Chondrocyte (in vitro differentiated cells): ENCODE measurements at regions not wholly inside any gene's neighbourhood (a gene's known extent, or its start where the extent isn't known, plus 50 kb on each side); places are given as distances from the start of the nearest gene placed in this dataset.

Experiments used
- DNase-seq: peaks from one replicate; pipeline ENCODE4 v3.0.0; 2021; ENCODE audit warnings: mixed read lengths, low spot score
- H3K27ac Mint-ChIP-seq: one replicate; pipeline ENCODE4 v1.8.0; 2021; ENCODE audit warnings: mild to moderate bottlenecking, moderate library complexity, mixed read lengths; ENCODE audit not compliant: unreplicated experiment
- H3K27me3 Mint-ChIP-seq: 2 replicates; pipeline ENCODE4 v1.8.0; 2021; ENCODE audit warnings: low read depth, mixed read lengths
- H3K36me3 Mint-ChIP-seq: 2 replicates; pipeline ENCODE4 v1.8.0; 2021; ENCODE audit warnings: low read depth, mixed read lengths
- H3K4me1 Mint-ChIP-seq: 2 replicates; pipeline ENCODE4 v1.8.0; 2021; ENCODE audit warnings: low read depth, mild to moderate bottlenecking, mixed read lengths
- H3K4me3 Mint-ChIP-seq: one replicate; pipeline ENCODE4 v1.8.0; 2021; ENCODE audit warnings: mild to moderate bottlenecking, moderate library complexity, mixed read lengths; ENCODE audit not compliant: unreplicated experiment
- H3K9me3 Mint-ChIP-seq: 2 replicates; pipeline ENCODE4 v1.8.0; 2021; ENCODE audit warnings: low read depth, mixed read lengths
- TF ChIP-seq, protein P1 (sequence below): fragments of 200-600 bp; sonication (generic); IDR thresholded peaks from 2 replicates; pipeline ENCODE4 v1.5.0; 2021; ENCODE audit warnings: antibody characterized with exemption, mild to moderate bottlenecking, moderate library complexity

DNA sequence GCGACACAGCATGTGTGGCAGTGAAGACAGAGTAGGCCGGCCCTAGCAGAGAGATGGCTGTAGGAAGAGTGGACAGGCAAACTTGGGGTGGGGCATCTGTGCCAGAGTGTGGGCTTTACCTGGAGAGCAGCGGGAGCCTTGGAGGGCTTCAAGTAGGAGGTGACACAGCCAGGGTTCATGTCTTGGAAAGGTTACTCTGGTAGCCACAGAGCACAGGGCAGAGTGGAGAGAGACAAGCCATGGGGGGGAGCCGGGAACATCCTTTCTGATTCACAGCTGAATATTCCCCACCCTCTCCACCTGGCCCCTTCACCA lies 53.5 kb upstream of the DIO3 start:
- Mint-ChIP-seq H3K4me3 (no peak overlapping the region), H3K9me3 (no peaks in the 10 kb centered on the region), H3K36me3 (no peaks in the 10 kb centered on the region), H3K27ac (no peak overlapping the region), H3K27me3 (peaks cover 13% of the 10 kb centered on the region), H3K4me1 (no peaks in the 10 kb centered on the region)
- DNase-seq = peak; percentile 49
- TF ChIP-seq, protein P1, sequence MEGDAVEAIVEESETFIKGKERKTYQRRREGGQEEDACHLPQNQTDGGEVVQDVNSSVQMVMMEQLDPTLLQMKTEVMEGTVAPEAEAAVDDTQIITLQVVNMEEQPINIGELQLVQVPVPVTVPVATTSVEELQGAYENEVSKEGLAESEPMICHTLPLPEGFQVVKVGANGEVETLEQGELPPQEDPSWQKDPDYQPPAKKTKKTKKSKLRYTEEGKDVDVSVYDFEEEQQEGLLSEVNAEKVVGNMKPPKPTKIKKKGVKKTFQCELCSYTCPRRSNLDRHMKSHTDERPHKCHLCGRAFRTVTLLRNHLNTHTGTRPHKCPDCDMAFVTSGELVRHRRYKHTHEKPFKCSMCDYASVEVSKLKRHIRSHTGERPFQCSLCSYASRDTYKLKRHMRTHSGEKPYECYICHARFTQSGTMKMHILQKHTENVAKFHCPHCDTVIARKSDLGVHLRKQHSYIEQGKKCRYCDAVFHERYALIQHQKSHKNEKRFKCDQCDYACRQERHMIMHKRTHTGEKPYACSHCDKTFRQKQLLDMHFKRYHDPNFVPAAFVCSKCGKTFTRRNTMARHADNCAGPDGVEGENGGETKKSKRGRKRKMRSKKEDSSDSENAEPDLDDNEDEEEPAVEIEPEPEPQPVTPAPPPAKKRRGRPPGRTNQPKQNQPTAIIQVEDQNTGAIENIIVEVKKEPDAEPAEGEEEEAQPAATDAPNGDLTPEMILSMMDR = no peak

DNA sequence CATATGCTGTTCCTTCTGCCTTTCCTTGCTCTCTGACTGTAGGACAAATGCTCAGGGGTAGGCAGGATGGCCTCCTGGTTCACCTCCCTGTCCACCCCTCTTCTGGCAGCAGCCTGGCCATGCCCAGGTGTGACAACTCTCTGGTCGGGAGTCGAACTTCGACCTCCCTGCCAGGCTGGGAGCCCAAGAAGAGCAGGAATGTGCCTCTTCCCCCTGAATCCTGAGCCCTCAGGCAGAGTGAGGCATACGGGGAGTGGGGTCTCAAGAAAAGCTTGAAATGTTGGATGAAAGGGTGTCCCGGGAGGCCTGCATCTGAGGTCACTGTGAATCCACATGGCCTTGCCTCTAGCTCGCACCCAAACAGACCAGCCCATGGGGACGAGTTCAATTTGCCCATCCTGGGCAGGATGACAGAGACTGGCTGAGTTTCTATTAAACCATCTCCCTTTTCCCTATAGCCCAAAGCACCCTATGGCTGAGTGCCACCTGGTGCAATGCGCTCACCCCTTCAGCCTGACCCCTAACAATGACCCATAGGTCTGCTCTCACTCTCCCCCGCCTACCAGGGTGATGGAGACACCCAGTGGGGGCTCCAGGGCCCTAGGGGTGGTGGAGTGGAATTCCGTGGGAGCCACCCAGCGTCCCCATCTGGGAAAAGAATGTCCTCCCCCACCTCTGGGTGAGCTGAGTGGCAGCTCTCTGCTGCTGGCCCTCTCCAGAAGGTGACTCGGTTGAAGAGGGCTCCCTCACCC lies 52.9 kb upstream of the DIO3 start:
- TF ChIP-seq, protein P1 = no peak
- Mint-ChIP-seq H3K27ac (no peak overlapping the region), H3K4me3 (no peak overlapping the region), H3K36me3 (no peaks in the 10 kb centered on the region), H3K4me1 (no peaks in the 10 kb centered on the region), H3K27me3 (peaks cover 12% of the 10 kb centered on the region), H3K9me3 (no peaks in the 10 kb centered on the region)
- DNase-seq = peak; percentile 50

DNA sequence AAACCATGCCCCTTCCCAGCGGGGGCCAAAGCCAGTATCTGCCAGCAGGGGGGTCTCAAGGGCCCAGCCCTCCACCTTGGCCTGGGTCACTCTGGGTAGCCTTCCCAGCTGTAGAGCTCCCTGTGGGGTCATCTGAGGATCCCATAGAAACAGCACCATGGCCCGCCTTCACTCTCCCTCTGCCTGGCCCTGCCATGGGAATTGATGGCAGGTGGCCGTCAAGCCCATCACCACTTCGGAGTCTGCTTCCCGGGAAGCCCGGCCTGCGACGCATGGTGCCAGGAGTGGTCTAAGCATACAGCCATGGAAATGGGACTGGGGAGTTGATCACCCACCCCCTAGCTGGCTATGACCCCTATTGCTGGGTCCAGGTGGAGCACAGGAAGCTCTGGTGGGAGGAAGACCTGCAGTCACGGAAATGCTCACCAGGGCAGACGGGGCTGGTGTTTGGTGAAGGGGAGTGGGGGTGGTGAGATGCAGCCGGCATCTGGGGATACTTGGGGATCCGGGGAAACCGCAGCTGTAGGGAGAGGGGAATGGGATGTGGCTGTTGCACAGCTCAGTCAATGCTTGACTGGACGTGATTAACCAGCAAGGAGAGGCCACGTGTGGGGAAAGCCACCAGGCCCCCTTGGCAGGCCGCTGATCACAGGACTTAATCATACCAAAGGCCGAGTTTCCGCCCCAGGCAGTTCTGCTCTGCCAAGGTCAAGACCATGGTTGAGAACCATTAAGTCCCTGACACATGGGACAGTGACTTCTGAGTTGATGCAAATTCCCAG lies 52.2 kb upstream of the DIO3 start:
- Mint-ChIP-seq H3K27me3 (peaks cover 11% of the 10 kb centered on the region), H3K27ac (no peak overlapping the region), H3K36me3 (no peaks in the 10 kb centered on the region), H3K9me3 (no peaks in the 10 kb centered on the region), H3K4me3 (no peak overlapping the region), H3K4me1 (no peaks in the 10 kb centered on the region)
- TF ChIP-seq, protein P1 = no peak
- peak; percentile 84 for DNase-seq

DNA sequence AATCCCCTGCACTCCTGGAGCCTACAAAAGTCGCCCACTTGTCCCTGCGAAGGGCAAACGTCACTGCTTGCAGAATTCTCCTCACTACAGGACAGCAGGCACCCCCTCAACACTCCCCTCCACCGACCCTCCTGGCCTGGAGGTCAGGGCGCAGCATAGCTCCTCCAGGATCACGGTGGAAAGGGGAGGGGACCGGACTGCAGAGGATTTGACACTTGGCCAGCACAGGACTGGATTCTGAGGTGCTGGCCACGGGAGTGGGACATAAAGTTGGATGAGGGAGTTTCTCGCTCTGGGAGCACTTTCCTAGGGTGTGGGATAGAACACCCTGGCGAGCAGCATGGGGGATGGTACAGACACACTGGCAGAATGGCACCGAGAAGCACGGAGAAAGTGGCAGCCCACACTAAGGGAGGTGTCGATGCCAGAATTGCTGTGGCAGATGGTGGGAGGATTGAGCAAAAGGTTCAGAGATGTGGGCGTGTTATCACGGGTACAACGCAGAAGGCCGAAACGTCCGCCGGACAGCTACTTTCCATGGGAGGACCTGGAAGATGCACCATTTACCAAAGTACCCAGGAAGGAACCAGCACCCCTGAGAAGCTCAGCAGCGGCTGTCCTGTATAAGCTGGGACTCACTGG lies 51.4 kb upstream of the DIO3 start:
- TF ChIP-seq, protein P1 = no peak
- H3K4me1 Mint-ChIP-seq = no peaks in the 10 kb centered on the region
- no peak overlapping the region for H3K27ac Mint-ChIP-seq
- H3K27me3 Mint-ChIP-seq = peaks cover 9% of the 10 kb centered on the region
- peak; percentile 58 for DNase-seq
- H3K36me3 Mint-ChIP-seq = no peaks in the 10 kb centered on the region
- no peak overlapping the region for H3K4me3 Mint-ChIP-seq
- no peaks in the 10 kb centered on the region for H3K9me3 Mint-ChIP-seq

DNA sequence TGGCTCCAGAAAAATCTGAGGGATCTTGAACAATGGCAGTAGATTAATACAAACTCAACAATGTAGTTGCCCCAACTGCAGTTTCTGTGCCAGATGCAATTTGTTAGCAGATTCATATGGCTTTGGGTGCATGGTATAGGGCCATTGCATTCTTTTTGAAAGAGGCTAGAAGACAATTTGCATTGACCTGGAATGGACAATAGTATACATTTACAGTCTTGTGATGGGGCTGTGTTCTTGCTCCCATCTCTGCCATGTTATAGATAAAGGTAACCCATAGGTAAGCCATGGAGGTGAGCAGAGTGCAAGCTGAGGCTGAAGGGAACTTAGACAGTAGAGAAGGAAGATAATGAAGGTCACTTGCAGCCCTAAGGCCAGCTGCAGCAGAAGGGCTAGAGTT lies 50.1 kb upstream of the DIO3 start:
- peaks cover 6% of the 10 kb centered on the region for H3K27me3 Mint-ChIP-seq
- no peak for DNase-seq
- TF ChIP-seq, protein P1 = no peak
- H3K36me3 Mint-ChIP-seq = no peaks in the 10 kb centered on the region
- H3K4me1 Mint-ChIP-seq = no peaks in the 10 kb centered on the region
- no peak overlapping the region for H3K4me3 Mint-ChIP-seq
- peaks cover 10% of the 10 kb centered on the region for H3K9me3 Mint-ChIP-seq
- H3K27ac Mint-ChIP-seq = no peak overlapping the region
